Bone marrow (tissue), 2 donors: ENCODE measurements at regions not wholly inside any gene's neighbourhood (a gene's known extent, or its start where the extent isn't known, plus 50 kb on each side); places are given as distances from the start of the nearest gene placed in this dataset.
"Not testable (repeated sequence)": the region's sequence is repeated elsewhere in the genome, so short reads cannot be mapped to it uniquely, and the experiment has no call there.

Experiments
- DNase-seq, 2 donors: peaks; one replicate each; lab custom pipeline; 2025; lab: John Stamatoyannopoulos, UW

DNA sequence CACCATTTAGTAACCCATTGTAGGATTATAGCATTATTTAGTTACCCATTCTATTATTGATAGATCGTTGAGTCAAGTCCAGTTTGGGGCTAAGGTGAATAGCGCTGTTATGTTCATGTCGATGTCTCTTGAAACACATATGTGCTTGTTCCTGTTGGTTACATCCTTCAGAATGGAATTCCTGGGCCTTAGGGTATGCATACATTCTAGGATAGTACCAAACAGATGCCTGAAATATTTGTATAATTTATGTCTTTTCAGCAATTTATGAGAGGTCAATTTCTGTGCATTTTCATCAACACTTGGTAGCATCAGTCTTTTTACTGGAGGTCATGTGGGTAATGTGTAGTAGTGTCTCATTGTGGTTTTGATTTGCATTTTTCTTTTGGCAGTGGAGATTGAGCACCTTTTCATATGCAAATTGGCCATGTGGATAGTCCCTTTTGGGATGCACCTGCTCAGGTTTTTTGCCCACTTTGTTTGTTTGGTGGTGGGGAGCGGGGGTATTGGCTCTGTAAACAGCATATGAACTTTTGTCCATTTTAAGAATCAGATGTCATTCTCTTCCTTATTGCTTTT, 104.2 kb downstream of the CDRT15L2 start:
- not testable (repeated sequence) for DNase-seq

DNA sequence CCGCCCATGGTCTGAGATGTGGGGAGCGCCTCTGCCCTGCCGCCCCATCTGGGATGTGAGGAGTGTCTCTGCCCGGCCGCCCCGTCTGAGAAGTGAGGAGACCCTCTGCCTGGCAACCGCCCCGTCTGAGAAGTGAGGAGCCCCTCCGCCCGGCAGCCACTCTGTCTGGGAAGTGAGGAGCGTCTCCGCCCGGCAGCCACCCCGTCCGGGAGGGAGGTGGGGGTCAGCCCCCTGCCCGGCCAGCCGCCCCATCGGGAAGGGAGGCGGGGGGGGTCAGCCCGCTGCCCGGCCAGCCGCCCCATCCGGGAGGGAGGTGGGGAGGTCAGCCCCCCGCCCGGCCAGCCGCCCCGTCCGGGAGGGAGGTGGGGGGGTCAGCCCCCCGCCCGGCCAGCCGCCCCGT, 105.5 kb downstream of the CDRT15L2 start:
- not testable (repeated sequence) for DNase-seq

DNA sequence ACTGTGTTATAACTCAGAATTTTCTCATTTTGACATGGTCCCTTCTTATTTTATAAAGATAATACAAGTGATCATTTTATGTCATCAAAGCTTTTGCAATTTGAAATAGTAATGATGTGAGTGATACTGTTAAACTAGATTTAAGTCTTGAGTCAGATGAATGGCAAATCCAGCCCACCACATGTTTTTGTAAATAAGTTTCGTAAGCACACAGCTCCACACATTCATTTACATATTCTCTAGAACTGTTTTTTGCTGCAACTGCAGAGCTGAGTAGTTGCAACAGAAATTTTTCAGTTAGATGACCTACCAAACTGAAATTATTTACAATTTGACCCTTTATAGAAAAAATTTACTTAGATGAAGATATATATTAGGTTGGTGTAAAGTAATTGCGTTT, 108.1 kb downstream of the CDRT15L2 start:
- DNase-seq, result not testable (repeated sequence)

DNA sequence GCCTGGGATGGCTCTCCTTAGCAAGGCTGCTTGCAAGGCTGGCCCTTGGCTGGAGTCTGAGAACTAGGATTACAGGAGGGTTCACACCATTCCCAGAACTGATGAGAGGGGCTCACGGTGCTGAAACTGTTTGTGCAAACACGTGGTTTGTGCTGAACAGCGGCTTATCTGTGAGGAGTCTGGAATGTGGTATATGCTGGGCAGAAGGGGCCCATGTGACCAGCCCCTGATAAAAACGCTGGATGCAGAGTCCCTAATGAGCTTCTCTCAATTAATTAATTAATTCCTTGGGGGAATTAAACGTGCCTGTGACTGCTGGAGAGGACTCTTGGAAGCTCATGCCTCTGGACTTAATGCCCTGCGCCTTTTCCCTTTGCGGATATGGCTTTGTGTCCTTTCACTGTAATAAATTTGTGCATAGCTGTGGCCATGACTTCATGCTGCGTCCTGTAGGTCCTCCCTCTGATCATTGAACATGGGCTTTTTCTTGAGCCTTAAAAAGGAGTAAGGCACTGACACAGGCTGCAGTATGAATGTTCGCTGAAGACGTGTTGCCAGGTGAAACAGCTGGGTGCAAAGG, 109.7 kb downstream of the CDRT15L2 start:
- DNase-seq, result not testable (repeated sequence)

GRCh38 chr17:20692706-20693105, 113.2 kb downstream of the CDRT15L2 start:
- not testable (repeated sequence) for DNase-seq

GRCh38 chr17:20695871-20696270, 116.3 kb downstream of the CDRT15L2 start:
- DNase-seq, result not testable (repeated sequence)

DNA sequence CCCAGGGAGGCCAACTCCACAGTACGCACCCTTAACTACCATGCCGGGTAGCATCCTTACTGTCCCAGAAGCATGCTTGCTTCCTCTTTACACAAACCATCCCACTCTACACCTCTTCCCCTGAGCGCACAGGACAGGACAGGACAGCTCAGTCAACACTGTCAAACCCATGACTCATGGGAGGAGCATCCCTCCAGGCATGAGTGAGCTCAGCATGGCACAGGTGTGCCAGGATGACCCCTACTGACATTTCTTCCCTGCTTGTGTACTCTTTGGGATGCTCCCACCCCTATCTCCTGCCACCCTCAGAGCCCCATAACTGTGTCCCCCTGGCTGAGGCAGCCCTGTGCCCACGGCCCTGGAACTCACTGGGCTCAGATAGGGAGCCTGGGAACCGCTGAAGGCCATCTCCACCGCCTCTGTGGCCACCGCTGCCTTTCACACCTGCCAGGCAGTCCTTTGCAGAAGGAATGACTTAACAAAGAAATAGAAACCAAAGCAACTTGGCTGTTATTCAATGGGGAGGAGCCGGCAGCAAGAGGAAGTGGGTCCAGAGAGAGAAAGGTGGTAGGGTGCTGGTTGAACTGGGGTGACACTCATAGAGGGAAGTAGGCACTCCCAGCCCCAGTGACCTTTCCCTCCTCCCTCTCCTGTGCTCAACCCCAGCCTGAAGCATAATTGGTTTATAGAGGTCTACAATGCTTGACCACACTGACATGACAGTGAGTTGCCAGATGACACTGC, 119.1 kb downstream of the CDRT15L2 start:
- DNase-seq, result peak; percentile 5 to 9

- not testable (repeated sequence) for DNase-seq
These were observed 121.0 kb downstream of the CDRT15L2 start for GRCh38 chr17:20700528-20700927.

GRCh38 chr17:20701366-20701765, 121.8 kb downstream of the CDRT15L2 start:
- not testable (repeated sequence) for DNase-seq

DNA sequence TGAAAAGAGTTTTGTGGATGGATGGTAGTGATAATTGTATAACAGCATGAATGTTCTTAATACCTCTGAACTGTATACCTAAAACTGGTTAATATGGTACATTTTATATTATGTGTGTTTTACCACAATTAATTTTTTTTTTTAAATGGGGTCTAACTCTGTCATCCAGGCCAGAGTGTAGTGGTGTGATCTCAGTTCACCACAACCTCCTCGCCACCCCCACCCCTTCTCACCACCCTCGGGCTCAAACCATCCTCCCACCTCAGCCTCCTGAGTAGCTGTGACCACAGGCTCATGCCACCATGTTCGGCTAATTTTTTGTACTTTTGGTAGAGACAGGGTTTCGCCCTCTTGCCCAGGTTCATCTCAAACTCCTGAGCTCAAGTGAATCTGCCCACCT, 123.2 kb downstream of the CDRT15L2 start:
- DNase-seq, result no peak

- DNase-seq, result no peak
These were observed 124.3 kb downstream of the CDRT15L2 start for GRCh38 chr17:20703781-20704180.

GRCh38 chr17:20705186-20705585, 125.7 kb downstream of the CDRT15L2 start:
- not testable (repeated sequence) for DNase-seq

DNA sequence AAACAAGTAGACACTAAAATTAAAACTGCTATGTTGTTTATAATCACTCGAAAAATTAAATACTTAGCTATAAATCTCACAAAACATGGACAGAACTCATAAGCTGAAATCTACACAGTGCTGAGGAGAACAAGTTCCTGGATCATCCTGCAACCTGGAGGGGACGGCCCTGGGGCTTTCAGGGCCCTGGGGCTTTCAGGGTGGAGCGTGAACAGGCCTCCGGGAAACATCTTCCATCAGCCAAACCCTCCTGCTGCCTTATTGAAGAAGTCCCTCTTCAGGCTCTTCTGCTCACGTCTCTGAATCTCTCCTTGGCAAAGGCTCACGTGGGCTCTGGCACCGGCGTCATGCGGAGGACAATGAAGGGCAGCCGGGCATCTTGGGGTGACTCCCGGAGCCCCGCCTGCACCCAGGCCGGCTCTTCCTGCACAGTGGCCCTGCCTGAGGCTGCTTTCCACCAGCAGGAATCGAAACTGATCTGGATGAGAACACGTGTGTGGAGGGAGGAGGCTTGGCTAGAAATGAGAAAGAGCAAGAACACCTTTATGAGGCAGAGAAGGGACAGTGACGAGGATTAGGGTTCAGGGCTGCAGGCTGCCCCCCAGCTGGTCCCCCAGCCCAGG, 127.3 kb downstream of the CDRT15L2 start:
- no peak for DNase-seq

- not testable (repeated sequence) for DNase-seq
These were observed 129.3 kb downstream of the CDRT15L2 start for GRCh38 chr17:20708821-20709220.

DNA sequence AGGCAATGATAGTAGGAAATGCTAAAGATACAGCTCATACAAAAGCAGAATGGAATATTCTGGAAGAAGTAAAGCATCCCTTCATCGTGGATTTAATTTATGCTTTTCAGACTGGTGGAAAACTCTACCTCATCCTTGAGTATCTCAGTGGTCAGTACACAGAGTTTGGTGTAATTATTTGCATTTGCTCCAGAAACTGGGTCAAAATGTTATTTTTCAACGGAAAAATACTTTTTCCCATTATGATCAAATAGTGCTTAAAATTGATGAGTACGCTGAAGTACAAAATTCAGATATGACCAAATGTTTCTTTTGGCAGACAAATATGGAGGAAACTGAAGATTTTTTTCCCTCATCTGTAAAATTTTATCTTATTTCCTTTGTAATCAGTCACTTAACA, 137.0 kb downstream of the CDRT15L2 start:
- DNase-seq, result not testable (repeated sequence)

- DNase-seq, result no peak
These were observed 141.6 kb downstream of the CDRT15L2 start for GRCh38 chr17:20721171-20721570.

GRCh38 chr17:20724391-20724790, 144.9 kb downstream of the CDRT15L2 start:
- DNase-seq, result not testable (repeated sequence)

GRCh38 chr17:20727201-20727600, 147.7 kb downstream of the CDRT15L2 start:
- not testable (repeated sequence) for DNase-seq

- DNase-seq, result no peak
These were observed 148.7 kb downstream of the CDRT15L2 start for GRCh38 chr17:20728181-20728580.

GRCh38 chr17:20731131-20731530, 151.6 kb downstream of the CDRT15L2 start:
- DNase-seq, result not testable (repeated sequence)

- DNase-seq, result no peak
These were observed 154.4 kb downstream of the CDRT15L2 start for GRCh38 chr17:20733923-20734322.

DNA sequence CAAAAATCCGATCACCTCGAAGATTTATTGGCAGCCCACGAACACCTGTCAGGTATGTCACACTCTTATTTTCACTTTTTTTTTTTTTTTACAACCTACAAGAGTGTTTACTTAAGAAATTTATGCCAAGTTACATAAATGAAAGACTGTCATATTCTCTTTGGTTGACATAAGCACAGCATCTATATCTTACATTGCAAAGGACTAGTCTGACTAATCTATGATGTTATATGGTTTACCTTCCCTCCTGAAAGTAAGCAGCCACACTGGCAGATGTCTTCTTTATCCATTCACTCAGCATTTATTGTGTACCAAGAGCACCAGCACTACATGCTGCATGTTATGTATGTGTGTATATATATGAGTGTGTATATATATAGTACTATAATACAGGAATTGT, 156.3 kb downstream of the CDRT15L2 start:
- no peak for DNase-seq

GRCh38 chr17:20737636-20738035, 158.1 kb downstream of the CDRT15L2 start:
- DNase-seq, result not testable (repeated sequence)
